A673 (cell line): ENCODE measurements at regions not wholly inside any gene's neighbourhood (a gene's known extent, or its start where the extent isn't known, plus 50 kb on each side); places are given as distances from the start of the nearest gene placed in this dataset.

Experiments
- BruUV-seq: library from RNA; stranded (reverse); fragments of 400-500 nt; replicated peaks from 2 replicates; lab custom pipeline; 2021; lab: Mats Ljungman, UMichigan
- CTCF ChIA-PET: fragments of 300-600 bp; sonication (Branson Sonifier 250); formaldehyde crosslinking; loops from one replicate; lab custom pipeline; 2022; ENCODE audit warnings: antibody characterized with exemption; lab: Charles Lee
- POLR2A ChIA-PET: fragments of 300-600 bp; sonication (Branson Sonifier 250); formaldehyde crosslinking; loops from one replicate; lab custom pipeline; 2022; ENCODE audit warnings: antibody characterized with exemption; ENCODE audit not compliant: low non-redundant PET; lab: Charles Lee
- DNase-seq: peaks from one replicate; pipeline ENCODE4 v3.0.0-alpha.2; 2015; ENCODE audit warnings: low spot score
- H3K27ac ChIP-seq: fragments of 200-600 bp; sonication (generic); 2 replicates; pipeline ENCODE4 v1.5.1; 2016; ENCODE audit warnings: mixed run types, low read depth, mild to moderate bottlenecking, mixed read lengths, antibody characterized with exemption, low read length; ENCODE audit not compliant: poor library complexity, severe bottlenecking
- H3K27me3 ChIP-seq: fragments of 200-600 bp; sonication (generic); replicated peaks from 2 replicates; pipeline ENCODE4 v1.6.1; 2017; ENCODE audit warnings: mixed run types, low read depth, mild to moderate bottlenecking, mixed read lengths, antibody characterized with exemption, low read length; ENCODE audit not compliant: insufficient read depth, poor library complexity
- H3K36me3 ChIP-seq: fragments of 200-600 bp; sonication (generic); 2 replicates; pipeline ENCODE4 v1.6.1; 2016; ENCODE audit warnings: mixed run types, mild to moderate bottlenecking, mixed read lengths, antibody characterized with exemption, low read length; ENCODE audit not compliant: insufficient read depth, poor library complexity, severe bottlenecking
- H3K4me1 ChIP-seq: fragments of 200-600 bp; sonication (generic); 2 replicates; pipeline ENCODE4 v1.6.1; 2017; ENCODE audit warnings: mixed run types, mild to moderate bottlenecking, mixed read lengths, antibody characterized with exemption, low read length; ENCODE audit not compliant: insufficient read depth, poor library complexity, severe bottlenecking
- H3K4me3 ChIP-seq: fragments of 200-600 bp; sonication (generic); 2 replicates; pipeline ENCODE4 v1.5.1; 2016; ENCODE audit warnings: low read depth, mixed run types, mild to moderate bottlenecking, mixed read lengths, low read length; ENCODE audit not compliant: poor library complexity, severe bottlenecking
- H3K9me3 ChIP-seq: fragments of 200-600 bp; sonication (generic); 2 replicates; pipeline ENCODE4 v1.6.1; 2016; ENCODE audit warnings: mixed run types, low read depth, mild to moderate bottlenecking, mixed read lengths, antibody characterized with exemption, low read length; ENCODE audit not compliant: poor library complexity, severe bottlenecking
- CTCF ChIP-seq: fragments of 300-800, 200-600 bp; sonication (generic); conservative IDR thresholded peaks from 2 replicates; pipeline ENCODE4 v1.5.1; 2017; ENCODE audit warnings: low read depth, mild to moderate bottlenecking, antibody characterized with exemption, low read length, moderate library complexity, mixed read lengths
- EZH2 ChIP-seq: fragments of 200-600 bp; sonication (generic); IDR thresholded peaks from 2 replicates; pipeline ENCODE4 v1.6.1; 2017; ENCODE audit warnings: borderline replicate concordance, low read depth, mild to moderate bottlenecking, mixed read lengths, antibody characterized with exemption, low read length; ENCODE audit not compliant: poor library complexity, severe bottlenecking
- intact Hi-C: fragments of 100-400 bp; cut with micrococcal nuclease; formaldehyde crosslinking; loops from one replicate; pipeline ENCODE4 v1.10.0; 2022; ENCODE audit not compliant: unreplicated experiment

- no peak for DNase-seq
- H3K4me3 ChIP-seq, result no peak overlapping the region
- POLR2A ChIA-PET, result no interaction called here
- H3K9me3 ChIP-seq, result no peaks in the 10 kb centered on the region
- no peaks in the 10 kb centered on the region for H3K27me3 ChIP-seq
- H3K4me1 ChIP-seq, result no peaks in the 10 kb centered on the region
- TF ChIP-seq CTCF (no peak), EZH2 (no peak)
- CTCF ChIA-PET, result no interaction called here
- H3K27ac ChIP-seq, result no peak overlapping the region
- H3K36me3 ChIP-seq, result no peaks in the 10 kb centered on the region
- intact Hi-C loops, result no loop called here
- BruUV-seq, result no TSS peak
These were observed 325.8 kb upstream of the POU3F3 start for GRCh38 chr2:104528101-104528500.

- Histone ChIP-seq H3K27ac (no peak overlapping the region), H3K9me3 (no peaks in the 10 kb centered on the region), H3K4me3 (no peak overlapping the region), H3K4me1 (no peaks in the 10 kb centered on the region), H3K27me3 (no peaks in the 10 kb centered on the region), H3K36me3 (no peaks in the 10 kb centered on the region)
- TF ChIP-seq EZH2 (no peak), CTCF (no peak)
- intact Hi-C loops, result no loop called here
- CTCF ChIA-PET, result no interaction called here
- POLR2A ChIA-PET, result no interaction called here
- no TSS peak for BruUV-seq
- DNase-seq, result no peak
These were observed 322.8 kb upstream of the POU3F3 start for GRCh38 chr2:104531122-104531521.

GRCh38 chr2:104537116-104537515 is 316.8 kb upstream of the POU3F3 start:
- Histone ChIP-seq H3K4me1 (no peaks in the 10 kb centered on the region), H3K9me3 (no peaks in the 10 kb centered on the region), H3K27me3 (no peaks in the 10 kb centered on the region), H3K36me3 (no peaks in the 10 kb centered on the region), H3K4me3 (no peak overlapping the region), H3K27ac (no peak overlapping the region)
- no peak for DNase-seq
- ChIA-PET POLR2A (interaction anchor here (0.6 kb wide), 1 partner anchor 10 kb away, joined by 4 read pairs; no protein-coding TSS in a partner anchor), CTCF (no interaction called here)
- TF ChIP-seq EZH2 (no peak), CTCF (no peak)
- no TSS peak for BruUV-seq
- intact Hi-C loops, result no loop called here
